ENCODE measurements at regions not wholly inside any gene's neighbourhood (a gene's known extent, or its start where the extent isn't known, plus 50 kb on each side); places are given as distances from the start of the nearest gene placed in this dataset.
"Not testable (repeated sequence)": the region's sequence is repeated elsewhere in the genome, so short reads cannot be mapped to it uniquely, and the experiment has no call there.

GRCh38 chr5:18270635-18271338 lies 636.5 kb downstream of the TAF11L14 start:
- no peak for DNase-seq

DNA sequence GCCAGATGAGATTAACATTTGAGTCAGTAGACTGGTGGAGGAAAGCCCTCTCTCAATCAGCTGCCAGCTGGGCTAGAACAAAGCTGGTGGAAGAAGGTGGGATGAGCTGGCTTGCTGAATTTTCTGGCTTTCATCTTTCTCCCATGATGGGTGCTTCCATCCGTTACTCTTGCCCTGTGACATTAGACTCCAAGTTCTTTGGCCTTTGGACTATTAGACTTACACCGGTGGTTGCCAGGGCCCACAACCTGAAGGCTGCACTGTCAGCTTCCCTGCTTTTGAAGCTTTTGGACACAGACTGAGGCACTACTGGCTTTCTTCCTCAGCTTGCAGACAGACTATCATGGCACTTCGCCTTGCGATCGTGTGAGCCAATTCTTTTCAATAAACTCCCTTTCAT lies 642.7 kb downstream of the TAF11L14 start:
- no peak for DNase-seq

DNA sequence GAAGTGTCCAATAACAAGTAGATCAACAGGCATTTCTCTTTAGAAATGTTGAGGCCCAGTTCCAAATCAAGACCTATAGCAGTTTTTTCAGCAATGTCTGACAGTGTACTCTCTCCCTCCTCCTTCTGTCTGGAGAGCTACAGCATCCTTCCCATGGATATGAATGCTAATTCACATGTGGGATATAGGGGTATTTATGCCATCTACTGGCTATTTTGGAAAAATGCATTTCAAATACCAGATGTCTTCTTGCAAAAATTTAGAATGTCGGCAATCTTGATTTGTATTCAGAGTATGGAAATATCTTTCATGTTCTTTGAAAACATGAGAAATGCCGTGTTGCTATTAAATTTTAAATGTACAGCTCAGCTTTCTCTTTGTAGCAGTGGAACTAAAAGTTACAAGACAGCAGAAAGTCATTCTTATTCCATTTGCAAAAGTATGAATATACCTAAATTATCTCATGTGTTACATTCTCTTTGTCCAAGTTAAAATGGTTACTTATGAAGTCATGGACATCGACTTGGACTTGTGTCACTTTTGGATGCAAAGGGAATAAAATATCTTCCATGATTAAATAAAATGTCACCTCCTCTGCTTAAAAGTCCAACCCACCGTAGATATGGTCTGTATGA lies 647.8 kb downstream of the TAF11L14 start:
- DNase-seq, result no peak

GRCh38 chr5:18285257-18285656 lies 651.0 kb downstream of the TAF11L14 start:
- DNase-seq, result no peak

GRCh38 chr5:18292146-18292545 lies 657.9 kb downstream of the TAF11L14 start:
- DNase-seq, result no peak

DNA sequence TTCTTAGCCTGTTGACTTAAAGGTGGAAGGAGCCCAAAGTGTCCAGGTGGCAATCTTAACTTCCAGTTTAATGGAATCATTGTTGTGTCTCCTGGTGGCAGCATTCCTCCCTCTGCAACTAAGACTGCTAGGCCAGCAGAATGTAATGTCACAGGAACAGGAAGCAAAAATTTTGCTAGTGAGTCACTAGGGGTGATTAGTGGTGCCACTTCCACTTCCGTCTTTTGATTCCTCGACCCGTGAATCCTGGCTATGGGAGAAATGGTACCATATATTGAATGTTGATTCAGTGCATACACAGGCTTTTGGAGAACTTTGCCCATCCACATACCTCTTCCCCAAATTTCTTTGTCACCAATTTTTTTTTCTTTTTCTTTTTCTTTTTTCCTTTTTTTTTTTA lies 661.4 kb downstream of the TAF11L14 start:
- DNase-seq, result not testable (repeated sequence)

DNA sequence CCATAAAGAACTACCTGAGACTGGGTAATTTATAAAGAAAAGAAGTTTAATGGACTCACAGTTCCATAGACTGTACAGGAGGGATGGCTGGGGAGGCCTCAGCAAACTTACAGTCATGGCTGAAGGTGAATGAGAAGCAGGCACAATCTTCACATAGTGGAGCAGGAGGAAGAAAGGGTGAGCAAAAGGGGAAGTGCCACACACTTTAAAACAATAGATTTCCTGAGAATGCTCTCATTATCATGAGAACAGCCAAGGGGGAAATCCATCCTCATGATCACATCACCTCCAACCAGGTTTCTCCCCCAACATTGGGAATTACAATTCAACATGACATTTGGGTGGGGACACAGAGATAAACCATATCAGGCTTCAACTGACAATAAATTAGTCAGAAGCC lies 664.9 kb downstream of the TAF11L14 start:
- no peak for DNase-seq

DNA sequence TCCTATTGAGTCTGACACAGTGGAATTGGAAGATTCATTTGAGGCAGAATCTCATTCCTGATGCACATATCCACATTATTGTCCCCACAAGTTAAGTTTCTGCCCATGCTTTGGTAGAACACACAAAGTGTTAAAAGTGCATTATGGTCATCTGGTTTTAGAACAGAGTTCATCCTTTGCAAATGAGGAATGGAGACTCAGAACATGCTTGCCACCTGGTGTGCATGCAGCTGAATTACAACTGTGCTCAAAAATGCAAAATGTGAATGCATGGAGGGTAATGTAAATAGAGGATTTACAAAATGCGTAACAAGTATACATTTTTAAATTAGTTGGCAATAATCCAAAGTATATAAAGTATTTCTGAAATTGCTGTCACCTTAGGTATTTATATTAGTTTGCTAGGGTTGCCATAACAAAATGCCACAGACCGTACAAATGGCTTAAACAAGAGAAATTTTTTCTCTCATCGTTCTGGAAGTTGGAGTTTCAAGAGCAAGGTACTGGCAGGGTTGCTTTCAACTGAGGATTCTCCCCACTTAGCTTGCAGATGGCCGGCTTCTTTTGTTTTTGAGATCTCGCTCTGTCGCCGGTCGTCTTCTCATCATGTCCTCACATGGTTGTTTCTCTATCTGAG lies 671.1 kb downstream of the TAF11L14 start:
- no peak for DNase-seq

DNA sequence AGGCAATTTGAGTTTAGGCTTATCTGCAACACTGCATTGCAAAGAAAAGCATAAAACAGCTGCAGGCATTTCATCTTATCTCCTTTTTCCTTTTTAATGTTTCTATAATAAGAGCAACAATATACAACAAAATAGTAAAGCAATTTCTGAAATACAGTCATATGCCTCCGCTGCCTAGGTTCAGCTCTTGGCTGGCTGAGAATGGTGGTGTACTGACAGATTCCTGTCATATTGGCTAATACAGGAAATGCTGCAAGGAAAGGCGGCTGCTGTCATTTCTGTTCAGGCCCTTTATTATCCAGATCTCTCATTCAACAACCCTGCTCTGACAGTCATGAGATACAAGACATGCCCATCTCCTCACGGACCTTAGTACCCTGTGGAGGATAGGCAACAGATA lies 677.0 kb downstream of the TAF11L14 start:
- DNase-seq, result no peak

- no peak for DNase-seq
Measured at GRCh38 chr5:18312016-18312415, 677.8 kb downstream of the TAF11L14 start.

GRCh38 chr5:18314192-18314778 lies 680.0 kb downstream of the TAF11L14 start:
- DNase-seq, result no peak

DNA sequence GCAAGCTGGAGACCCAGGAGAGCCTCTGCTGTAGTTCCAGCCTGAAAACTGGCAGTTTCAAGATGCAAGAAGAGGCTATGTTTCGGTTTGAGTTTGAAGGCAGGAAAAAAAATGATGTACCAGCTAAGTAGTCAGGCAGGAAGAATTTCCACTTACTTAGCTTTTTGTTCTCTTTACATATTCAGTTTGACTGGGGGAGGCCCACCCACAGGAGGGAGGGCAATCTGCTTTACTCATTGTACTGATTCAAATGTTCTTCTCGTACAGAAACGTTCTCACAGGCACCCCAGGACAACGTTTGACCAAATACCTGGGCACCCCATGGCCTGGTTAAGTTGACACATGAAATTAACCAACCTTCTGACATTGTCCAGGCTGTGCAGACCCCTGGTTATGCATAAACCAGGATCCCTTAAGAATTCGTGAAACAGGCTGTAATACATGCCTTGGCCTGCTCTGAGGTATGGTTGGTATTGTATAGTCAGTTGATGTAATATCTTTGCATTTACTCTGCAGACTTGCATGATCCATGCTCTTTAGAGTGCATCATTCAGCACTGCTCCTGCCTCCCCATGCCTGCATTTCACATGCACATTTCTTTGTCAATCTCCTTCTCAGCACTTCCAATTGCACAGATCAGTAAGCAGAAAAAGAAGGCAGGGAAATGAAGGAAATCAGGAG lies 687.1 kb downstream of the TAF11L14 start:
- no peak for DNase-seq

- DNase-seq, result no peak
Measured at GRCh38 chr5:18323891-18324290, 689.6 kb downstream of the TAF11L14 start.

DNA sequence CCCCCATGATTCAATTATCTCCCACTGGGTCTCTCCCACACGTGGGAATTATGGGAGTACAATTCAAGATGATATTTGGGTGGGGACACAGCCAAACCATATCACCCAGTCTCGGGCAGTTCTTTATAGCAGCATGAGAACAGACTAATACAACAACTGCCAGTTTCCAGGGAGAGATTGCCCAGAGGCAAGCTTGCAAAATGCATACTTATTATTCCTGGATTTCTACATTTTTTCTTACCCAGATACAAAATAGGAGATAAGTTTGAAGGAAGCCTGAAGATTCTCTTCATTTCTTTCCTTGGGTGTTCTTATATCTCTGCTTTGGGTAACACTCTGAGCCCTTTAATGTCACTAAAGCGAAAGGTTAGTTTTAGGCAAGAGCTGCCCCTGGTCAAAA lies 691.2 kb downstream of the TAF11L14 start:
- DNase-seq, result no peak

DNA sequence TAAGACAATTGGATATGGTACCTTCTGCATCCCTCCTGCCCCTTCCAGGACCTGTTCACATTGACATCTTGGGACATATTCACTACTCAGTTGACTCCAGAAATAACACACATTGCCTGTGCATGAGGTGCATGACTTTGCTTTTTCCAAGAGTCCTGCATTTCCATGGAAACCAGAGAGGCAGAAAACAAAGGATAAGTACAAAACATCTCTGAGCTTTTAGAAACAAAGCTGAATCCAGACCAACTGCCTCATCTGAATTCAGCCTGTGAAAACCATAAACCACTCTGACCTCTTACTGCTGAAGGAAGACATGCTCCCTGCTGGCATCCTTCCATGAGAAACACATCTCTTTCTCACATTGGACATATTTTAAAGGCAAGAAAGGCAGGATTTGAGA lies 695.1 kb downstream of the TAF11L14 start:
- DNase-seq, result no peak

- no peak for DNase-seq
Measured at GRCh38 chr5:18333841-18334240, 699.6 kb downstream of the TAF11L14 start.

GRCh38 chr5:18334949-18335348 lies 700.7 kb downstream of the TAF11L14 start:
- DNase-seq, result no peak

GRCh38 chr5:18354828-18355227 lies 720.6 kb downstream of the TAF11L14 start:
- no peak for DNase-seq

DNA sequence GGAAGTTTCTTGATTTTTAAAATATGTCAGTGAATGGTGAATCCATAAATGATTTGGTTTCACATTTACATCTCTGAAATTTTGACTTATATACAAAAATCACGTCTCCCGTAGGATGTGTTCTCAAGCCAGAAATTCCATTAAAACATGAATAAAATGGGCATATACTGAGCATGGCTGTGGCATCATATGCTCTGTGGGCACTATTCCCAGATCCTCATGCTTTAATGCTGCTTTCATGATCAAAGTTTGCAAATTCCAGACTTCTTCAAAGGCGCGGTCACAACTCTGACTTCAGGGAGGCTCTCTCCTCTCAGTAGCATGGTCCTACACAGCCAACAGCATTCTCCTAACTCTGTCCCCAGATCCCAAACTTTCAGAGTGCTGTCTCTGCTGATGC lies 723.2 kb downstream of the TAF11L14 start:
- no peak for DNase-seq

DNA sequence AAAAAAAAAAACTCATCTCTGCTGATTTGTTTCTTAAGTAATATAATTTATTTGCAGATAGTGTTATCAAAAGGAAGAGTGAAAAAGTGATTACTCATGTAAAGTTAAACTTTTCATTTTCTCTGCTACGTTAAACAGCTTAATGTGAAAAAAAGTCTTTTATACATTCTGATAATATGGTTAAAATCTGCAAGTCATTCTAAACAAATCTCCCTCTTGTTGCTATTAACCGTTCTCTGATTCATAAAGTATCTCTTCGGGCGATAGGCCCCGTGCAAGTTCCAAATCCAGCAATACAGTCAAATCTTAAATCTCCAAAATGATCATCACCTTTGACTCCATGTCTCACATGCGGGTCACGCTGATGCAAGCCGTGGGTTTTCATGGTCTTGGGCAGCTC lies 732.0 kb downstream of the TAF11L14 start:
- no peak for DNase-seq

- no peak for DNase-seq
Measured at GRCh38 chr5:18370531-18370930, 736.3 kb downstream of the TAF11L14 start.

DNA sequence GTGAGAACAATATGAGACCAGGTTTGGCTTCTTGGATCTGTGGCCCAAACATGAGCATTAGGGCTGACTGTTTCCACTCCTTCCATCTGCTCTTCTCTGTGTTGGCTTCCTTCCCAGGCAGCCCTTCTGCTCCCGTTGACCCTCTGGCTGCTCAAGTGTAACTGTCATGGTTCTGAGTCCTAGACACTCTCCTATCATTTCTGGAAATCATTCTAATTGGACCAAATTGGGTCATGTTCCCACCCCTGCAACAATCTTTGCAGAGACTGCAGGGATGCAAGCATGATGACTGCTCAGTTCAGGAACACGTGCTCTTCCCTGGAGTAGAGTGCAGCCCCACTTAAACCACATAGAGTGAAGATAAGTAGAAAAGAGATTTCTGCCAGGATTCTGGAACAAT lies 741.4 kb downstream of the TAF11L14 start:
- no peak for DNase-seq

DNA sequence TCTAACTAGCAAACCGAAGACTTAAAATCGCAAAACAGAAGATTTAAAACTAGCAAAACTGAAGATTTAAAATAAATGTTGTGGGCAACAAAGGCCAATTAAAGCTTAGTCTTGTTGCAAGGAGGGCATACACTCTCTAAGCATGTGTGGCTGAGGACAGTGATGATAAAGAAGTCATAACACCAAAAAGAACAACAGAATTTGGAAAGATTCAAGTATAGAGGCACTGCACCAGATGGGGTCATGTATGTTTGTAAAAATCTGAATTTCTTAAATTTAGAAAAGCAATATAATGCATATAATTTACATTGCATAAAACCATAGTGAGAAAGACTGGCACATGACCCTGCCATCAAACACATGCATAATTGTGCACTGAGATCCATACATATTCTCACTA lies 743.8 kb downstream of the TAF11L14 start:
- no peak for DNase-seq

Measured in activated effector memory CD4-positive, alpha-beta T cell treated with anti-CD3 and anti-CD28 coated beads, Interleukin-2, amount 50 U/mL, for 16 hours (primary cell).